HL-60 (cell line): ENCODE measurements at regions not wholly inside any gene's neighbourhood (a gene's known extent, or its start where the extent isn't known, plus 50 kb on each side); places are given as distances from the start of the nearest gene placed in this dataset.

Experiments used
- CTCF ChIP-seq: IDR thresholded peaks from one replicate; pipeline ENCODE4 v1.5.1; 2011; ENCODE audit warnings: low read length, control low read depth, inconsistent platforms; ENCODE audit not compliant: insufficient read depth
- POLR2AphosphoS5 ChIP-seq: IDR thresholded peaks from 2 replicates; pipeline ENCODE4 v1.6.1; 2012; ENCODE audit warnings: low read depth

- TF ChIP-seq CTCF (no peak), POLR2AphosphoS5 (no peak)
Observed at GRCh38 chr13:97879646-97880310, 73.7 kb upstream of the IPO5 start.
